GM23338 (cell line): ENCODE measurements at regions not wholly inside any gene's neighbourhood (a gene's known extent, or its start where the extent isn't known, plus 50 kb on each side); places are given as distances from the start of the nearest gene placed in this dataset.

Source experiments
- ATAC-seq: fragments of 200-7000 bp; cut with Tn5 transposase; 3 replicates; pipeline ENCODE4 v1.9.1; 2020
- DNase-seq: peaks from one replicate; pipeline ENCODE4 v3.0.0-alpha.2; 2015; ENCODE audit warnings: low spot score
- H2AFZ ChIP-seq: fragments of 200-600 bp; sonication (generic); 2 replicates; pipeline ENCODE4 v1.8.0; 2016; ENCODE audit warnings: antibody characterized with exemption, mild to moderate bottlenecking, moderate library complexity
- H3F3A ChIP-seq: fragments of 200-600 bp; sonication (generic); replicated peaks from 2 replicates; pipeline ENCODE4 v1.8.0; 2017; ENCODE audit warnings: antibody characterized with exemption, mixed run types, low read depth
- H3K27ac ChIP-seq: fragments of 200-600 bp; sonication (generic); 2 replicates; pipeline ENCODE4 v1.6.1; 2016; ENCODE audit warnings: low read depth
- H3K27me3 ChIP-seq: fragments of 200-600 bp; sonication (generic); 2 replicates; pipeline ENCODE4 v1.8.0; 2016; ENCODE audit warnings: mild to moderate bottlenecking, mixed run types, moderate library complexity; ENCODE audit not compliant: insufficient read depth
- H3K36me3 ChIP-seq: fragments of 200-600 bp; sonication (generic); 2 replicates; pipeline ENCODE4 v1.8.0; 2016; ENCODE audit warnings: mild to moderate bottlenecking; ENCODE audit not compliant: insufficient read depth
- H3K4me1 ChIP-seq: fragments of 200-600 bp; sonication (generic); 2 replicates; pipeline ENCODE4 v1.8.0; 2016; ENCODE audit warnings: mild to moderate bottlenecking, moderate library complexity; ENCODE audit not compliant: insufficient read depth
- H3K4me2 ChIP-seq: fragments of 200-600 bp; sonication (generic); 2 replicates; pipeline ENCODE4 v1.7.1; 2017; ENCODE audit warnings: mixed run types
- H3K4me3 ChIP-seq: fragments of 200-600 bp; sonication (generic); 2 replicates; pipeline ENCODE4 v1.6.1; 2016; ENCODE audit warnings: mixed run types
- H3K79me2 ChIP-seq: fragments of 200-600 bp; sonication (generic); replicated peaks from 2 replicates; pipeline ENCODE4 v1.8.0; 2017; ENCODE audit warnings: mild to moderate bottlenecking; ENCODE audit not compliant: insufficient read depth
- H3K9me2 ChIP-seq: fragments of 200-600 bp; sonication (generic); 2 replicates; pipeline ENCODE4 v1.8.0; 2017; ENCODE audit not compliant: insufficient read depth
- H4K20me1 ChIP-seq: fragments of 200-600 bp; sonication (generic); replicated peaks from 2 replicates; pipeline ENCODE4 v1.8.0; 2017; ENCODE audit warnings: mild to moderate bottlenecking; ENCODE audit not compliant: insufficient read depth
- H3K27ac Mint-ChIP-seq: 2 replicates; pipeline ENCODE4 v1.8.0; 2020; ENCODE audit warnings: inconsistent platforms, mild to moderate bottlenecking, moderate library complexity, mixed read lengths
- H3K27me3 Mint-ChIP-seq: 3 replicates; pipeline ENCODE4 v1.8.0; 2022; ENCODE audit warnings: low read depth, mild to moderate bottlenecking, moderate library complexity, mixed read lengths, inconsistent platforms; ENCODE audit not compliant: insufficient read depth, poor library complexity
- H3K36me3 Mint-ChIP-seq: 3 replicates; pipeline ENCODE4 v1.8.0; 2021; ENCODE audit warnings: low read depth, mild to moderate bottlenecking, inconsistent platforms, moderate library complexity, mixed read lengths
- H3K4me1 Mint-ChIP-seq: 3 replicates; pipeline ENCODE4 v1.8.0; 2020; ENCODE audit warnings: mild to moderate bottlenecking, inconsistent platforms, mixed read lengths
- H3K4me3 Mint-ChIP-seq: 3 replicates; pipeline ENCODE4 v1.8.0; 2021; ENCODE audit warnings: moderate library complexity, mild to moderate bottlenecking, inconsistent platforms, mixed read lengths
- H3K9me3 Mint-ChIP-seq: 3 replicates; pipeline ENCODE4 v1.8.0; 2020; ENCODE audit warnings: moderate library complexity, mild to moderate bottlenecking, inconsistent platforms, mixed read lengths
- ETS1 ChIP-seq: IDR thresholded peaks from 2 replicates; pipeline ENCODE4 v1.6.1; 2016; ENCODE audit warnings: antibody characterized with exemption
- JUNB ChIP-seq: IDR thresholded peaks from one replicate; pipeline ENCODE4 v1.6.1; 2016; ENCODE audit warnings: antibody characterized with exemption; ENCODE audit not compliant: unreplicated experiment
- NANOG ChIP-seq: IDR thresholded peaks from 2 replicates; pipeline ENCODE4 v1.6.1; 2016; ENCODE audit warnings: antibody characterized with exemption, borderline replicate concordance
- POLR2AphosphoS5 ChIP-seq: IDR thresholded peaks from 2 replicates; pipeline ENCODE4 v1.6.1; 2016; ENCODE audit warnings: antibody characterized with exemption, low read depth
- ZNF114 ChIP-seq: fragments of 250-450 bp; sonication (Bioruptor Pico); IDR thresholded peaks from 2 replicates; pipeline ENCODE4 v1.5.0; 2020; ENCODE audit warnings: mild to moderate bottlenecking, moderate library complexity
- ZNF331 ChIP-seq: fragments of 250-450 bp; sonication (Bioruptor Pico); IDR thresholded peaks from 2 replicates; pipeline ENCODE4 v1.5.0; 2020; ENCODE audit warnings: low read depth, mild to moderate bottlenecking, moderate library complexity
- ZNF462 ChIP-seq: fragments of 250-450 bp; sonication (Bioruptor Pico); IDR thresholded peaks from 2 replicates; pipeline ENCODE4 v1.5.0; 2020; ENCODE audit warnings: mild to moderate bottlenecking, moderate library complexity

DNA sequence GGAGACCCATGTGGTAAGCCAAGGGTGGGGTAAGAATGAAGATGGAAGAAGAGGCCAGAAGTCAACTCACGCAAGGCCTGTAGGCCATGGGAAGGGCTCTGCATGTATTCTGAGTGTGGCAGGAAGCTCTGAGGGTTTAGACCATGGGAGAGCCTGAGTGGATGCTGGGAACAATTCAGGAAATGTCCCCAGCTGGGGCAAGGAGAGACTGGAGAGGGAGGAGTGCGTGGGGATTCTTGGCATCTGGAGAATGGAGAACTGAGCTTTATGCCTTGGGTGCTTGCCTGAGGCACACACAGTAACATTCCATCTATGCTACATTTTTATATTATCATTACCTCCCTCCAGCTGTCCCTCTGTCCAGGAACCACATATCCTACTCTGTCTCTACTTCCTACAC lies 50.4 kb upstream of the CD82 start:
- no peaks in the 10 kb centered on the region for H3F3A ChIP-seq
- H2AFZ ChIP-seq: no peak overlapping the region
- ATAC-seq (no peak), DNase-seq (no peak)
- H3K4me1 Mint-ChIP-seq: no peaks in the 10 kb centered on the region; the same call in 2 of the 3 replicates
- H3K36me3 Mint-ChIP-seq: no peaks in the 10 kb centered on the region
- no peaks in the 10 kb centered on the region for H3K27me3 ChIP-seq
- no peak overlapping the region for H3K27ac Mint-ChIP-seq
- H3K9me2 ChIP-seq: no peaks in the 10 kb centered on the region
- no peak overlapping the region for H3K4me2 ChIP-seq
- H3K36me3 ChIP-seq: no peaks in the 10 kb centered on the region
- no peaks in the 10 kb centered on the region for H3K79me2 ChIP-seq
- H3K9me3 Mint-ChIP-seq: no peaks in the 10 kb centered on the region
- no peak overlapping the region for H3K27ac ChIP-seq
- H3K4me1 ChIP-seq: no peaks in the 10 kb centered on the region
- TF ChIP-seq POLR2AphosphoS5 (no peak), NANOG (no peak), ZNF331 (CRISPR knock-in tag) (no peak), ZNF114 (CRISPR knock-in tag) (no peak), ETS1 (no peak), JUNB (no peak), ZNF462 (CRISPR knock-in tag) (no peak)
- no peak overlapping the region for H3K4me3 ChIP-seq
- no peak overlapping the region for H3K4me3 Mint-ChIP-seq
- no peaks in the 10 kb centered on the region for H4K20me1 ChIP-seq
- H3K27me3 Mint-ChIP-seq: peaks cover 10% of the 10 kb centered on the region
